Liver (tissue), 8 donors: ENCODE measurements at regions not wholly inside any gene's neighbourhood (a gene's known extent, or its start where the extent isn't known, plus 50 kb on each side); places are given as distances from the start of the nearest gene placed in this dataset.

Source experiments
- DNase-seq: peaks from one replicate; pipeline ENCODE4 v3.0.0-alpha.2; 2017; ENCODE audit warnings: low spot score
- H3K27ac ChIP-seq, 2 donors: one replicate each; pipeline ENCODE4 v1.7.0; 2013; ENCODE audit warnings: inconsistent platforms in 2 of 2, low read length in 2 of 2, control low read depth in 1 of 2, low read depth in 1 of 2, mild to moderate bottlenecking in 1 of 2
- H3K27me3 ChIP-seq, 4 donors: one replicate each; pipeline versions ENCODE4 v1.6.1 to v1.7.0; 2013; ENCODE audit warnings: low read length in 3 of 4, inconsistent platforms in 1 of 4, mild to moderate bottlenecking in 1 of 4, moderate library complexity in 1 of 4; ENCODE audit not compliant: control insufficient read depth in 4 of 4, insufficient read depth in 4 of 4
- H3K36me3 ChIP-seq, 4 donors: one replicate each; pipeline versions ENCODE4 v1.6.1 to v1.7.0; 2013; ENCODE audit warnings: low read length in 3 of 4, mild to moderate bottlenecking in 3 of 4, low read depth in 1 of 4, moderate library complexity in 1 of 4; ENCODE audit not compliant: control insufficient read depth in 4 of 4, insufficient read depth in 3 of 4
- H3K4me1 ChIP-seq, 4 donors: one replicate each; pipeline versions ENCODE4 v1.6.1 to v1.7.0; 2013; ENCODE audit warnings: low read length in 3 of 4, mild to moderate bottlenecking in 3 of 4, moderate library complexity in 1 of 4; ENCODE audit not compliant: control insufficient read depth in 4 of 4, insufficient read depth in 4 of 4
- H3K4me3 ChIP-seq, 3 donors: one replicate each; pipeline versions ENCODE4 v1.6.1 to v1.7.0; 2013; ENCODE audit warnings: low read length in 3 of 3, control low read depth in 1 of 3, low read depth in 1 of 3, mild to moderate bottlenecking in 1 of 3
- H3K9ac ChIP-seq, 2 donors: one replicate each; pipeline ENCODE4 v1.7.0; 2013; ENCODE audit warnings: low read length in 2 of 2, mild to moderate bottlenecking in 2 of 2, moderate library complexity in 2 of 2, control low read depth in 1 of 2, low read depth in 1 of 2
- H3K9me3 ChIP-seq, 4 donors: one replicate each; pipeline versions ENCODE4 v1.6.1 to v1.7.0; 2013; ENCODE audit warnings: low read length in 3 of 4; ENCODE audit not compliant: control insufficient read depth in 4 of 4
- EGR1 ChIP-seq, 2 donors: IDR thresholded peaks; 2 replicates each; pipeline ENCODE4 v1.6.1; 2016 to 2018; ENCODE audit warnings: antibody characterized with exemption in 2 of 2, low read depth in 2 of 2
- FOXA1 ChIP-seq: IDR thresholded peaks from 2 replicates; pipeline ENCODE4 v1.6.1; 2016; ENCODE audit warnings: antibody characterized with exemption
- FOXA2 ChIP-seq: IDR thresholded peaks from 2 replicates; pipeline ENCODE4 v1.6.1; 2016; ENCODE audit warnings: antibody characterized with exemption
- HNF4A ChIP-seq, 2 donors: conservative IDR thresholded peaks; 2 replicates each; pipeline ENCODE4 v1.6.1; 2016; ENCODE audit warnings: antibody characterized with exemption in 2 of 2, mild to moderate bottlenecking in 2 of 2
- HNF4G ChIP-seq: IDR thresholded peaks from 2 replicates; pipeline ENCODE4 v1.6.1; 2016; ENCODE audit warnings: antibody characterized with exemption
- JUND ChIP-seq, 2 donors: IDR thresholded peaks; 2 replicates each; pipeline ENCODE4 v1.6.1; 2016; ENCODE audit warnings: antibody characterized with exemption in 2 of 2
- NR2F2 ChIP-seq: IDR thresholded peaks from 2 replicates; pipeline ENCODE4 v1.6.1; 2016; ENCODE audit warnings: antibody characterized with exemption
- RAD21 ChIP-seq, 2 donors: IDR thresholded peaks; 2 replicates each; pipeline ENCODE4 v1.6.1; 2016; ENCODE audit warnings: antibody characterized with exemption in 2 of 2, mild to moderate bottlenecking in 2 of 2
- RXRA ChIP-seq, 2 donors: IDR thresholded peaks; 2 replicates each; pipeline ENCODE4 v1.6.1; 2017 to 2018; ENCODE audit warnings: antibody characterized with exemption in 2 of 2, mild to moderate bottlenecking in 1 of 2
- SP1 ChIP-seq: IDR thresholded peaks from 2 replicates; pipeline ENCODE4 v1.6.1; 2018; ENCODE audit warnings: antibody characterized with exemption, mild to moderate bottlenecking
- TAF1 ChIP-seq: conservative IDR thresholded peaks from 2 replicates; pipeline ENCODE4 v1.6.1; 2016; ENCODE audit warnings: antibody characterized with exemption, mild to moderate bottlenecking
- YY1 ChIP-seq: IDR thresholded peaks from 2 replicates; pipeline ENCODE4 v1.6.1; 2016; ENCODE audit warnings: antibody characterized with exemption, mild to moderate bottlenecking
- WGBS: extraction: QIAGEN DNeasy Blood & Tissue Kit; methylation state at CpG from one replicate; pipeline ENCODE4 v1.1.7; 2013; 5-methylcytosine and 5-hydroxymethylcytosine counted together
- TF ChIP-seq, protein P1 (sequence below): IDR thresholded peaks from 2 replicates; pipeline ENCODE4 v1.6.1; 2016; ENCODE audit warnings: antibody characterized with exemption
- TF ChIP-seq, protein P2 (sequence below): IDR thresholded peaks from 2 replicates; pipeline ENCODE4 v1.6.1; 2016; ENCODE audit warnings: antibody characterized with exemption, mild to moderate bottlenecking
- TF ChIP-seq, protein P3 (sequence below): IDR thresholded peaks from 2 replicates; pipeline ENCODE4 v1.6.1; 2016; ENCODE audit warnings: antibody characterized with exemption
- TF ChIP-seq, protein P4 (sequence below): fragments of 150-350 bp; IDR thresholded peaks from 2 replicates; pipeline ENCODE4 v1.5.1; 2017; ENCODE audit warnings: improper control_type of control experiment, low read depth, low read length; ENCODE audit not compliant: missing input control
- TF ChIP-seq, protein P5 (sequence below): IDR thresholded peaks from 2 replicates; pipeline ENCODE4 v1.6.1; 2016; ENCODE audit warnings: antibody characterized with exemption
- donor health status: healthy.
- donor health status: healthy.
- donor health status: healthy.
- donor health status: healthy.
- donor health status: healthy.

DNA sequence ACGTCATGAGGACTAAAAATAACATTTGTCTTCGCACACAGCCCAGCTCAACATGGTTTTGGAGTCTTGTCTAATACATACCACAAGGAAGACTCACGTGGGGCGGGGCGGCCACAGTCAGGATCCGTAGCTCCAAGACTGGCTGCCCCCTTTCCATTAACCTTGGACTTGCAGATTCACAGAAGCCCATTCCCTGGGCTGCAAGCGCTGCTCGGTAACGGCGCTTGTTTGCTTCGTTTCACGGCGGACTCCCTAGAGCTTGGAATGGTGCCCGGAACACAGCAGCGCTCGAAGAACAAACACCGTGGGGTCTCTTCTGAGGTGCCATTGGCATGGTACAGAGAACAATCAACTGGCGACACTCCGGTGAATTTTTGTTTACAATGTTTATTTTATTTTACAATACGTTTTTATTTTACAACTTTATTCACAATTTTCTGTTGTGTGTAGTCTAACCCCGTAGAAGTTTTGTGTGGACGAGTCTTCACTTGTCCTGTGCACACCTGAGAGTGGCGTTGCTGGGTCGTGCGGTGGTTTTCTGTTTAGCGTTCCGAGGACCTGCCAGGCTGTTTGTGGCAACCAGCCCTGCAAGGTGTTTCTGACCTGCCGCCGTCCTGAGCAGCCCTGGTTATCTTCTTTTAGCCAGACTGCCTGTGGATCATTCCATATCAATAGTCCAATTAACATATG is 126.5 kb downstream of the GALR1 start:
- H3K27me3 ChIP-seq, result no peaks in the 10 kb centered on the region
- H3K9ac ChIP-seq, result no peak overlapping the region
- 81% methylated on average over 29 of the region's 29 CpGs for WGBS
- no peak overlapping the region for H3K4me3 ChIP-seq
- peaks cover 0 to 4% (median 0%) of the 10 kb centered on the region in 4 donors for H3K9me3 ChIP-seq
- no peak for DNase-seq
- H3K4me1 ChIP-seq, result no peaks in the 10 kb centered on the region
- TF ChIP-seq TAF1 (no peak), JUND (IDR thresholded peaks at IDR 0.05) (no peak), FOXA1 (no peak), HNF4A (conservative IDR thresholded peaks at IDR 0.05) (no peak), SP1 (no peak), YY1 (no peak), FOXA2 (no peak), EGR1 (IDR thresholded peaks at IDR 0.05; ENCODE audit: low read depth in 2 of 2) (no peak), RAD21 (IDR thresholded peaks at IDR 0.05) (no peak), RXRA (IDR thresholded peaks at IDR 0.05) (no peak)
- TF ChIP-seq, protein P1, sequence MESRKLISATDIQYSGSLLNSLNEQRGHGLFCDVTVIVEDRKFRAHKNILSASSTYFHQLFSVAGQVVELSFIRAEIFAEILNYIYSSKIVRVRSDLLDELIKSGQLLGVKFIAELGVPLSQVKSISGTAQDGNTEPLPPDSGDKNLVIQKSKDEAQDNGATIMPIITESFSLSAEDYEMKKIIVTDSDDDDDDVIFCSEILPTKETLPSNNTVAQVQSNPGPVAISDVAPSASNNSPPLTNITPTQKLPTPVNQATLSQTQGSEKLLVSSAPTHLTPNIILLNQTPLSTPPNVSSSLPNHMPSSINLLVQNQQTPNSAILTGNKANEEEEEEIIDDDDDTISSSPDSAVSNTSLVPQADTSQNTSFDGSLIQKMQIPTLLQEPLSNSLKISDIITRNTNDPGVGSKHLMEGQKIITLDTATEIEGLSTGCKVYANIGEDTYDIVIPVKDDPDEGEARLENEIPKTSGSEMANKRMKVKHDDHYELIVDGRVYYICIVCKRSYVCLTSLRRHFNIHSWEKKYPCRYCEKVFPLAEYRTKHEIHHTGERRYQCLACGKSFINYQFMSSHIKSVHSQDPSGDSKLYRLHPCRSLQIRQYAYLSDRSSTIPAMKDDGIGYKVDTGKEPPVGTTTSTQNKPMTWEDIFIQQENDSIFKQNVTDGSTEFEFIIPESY, result no peak
- TF ChIP-seq, protein P2, sequence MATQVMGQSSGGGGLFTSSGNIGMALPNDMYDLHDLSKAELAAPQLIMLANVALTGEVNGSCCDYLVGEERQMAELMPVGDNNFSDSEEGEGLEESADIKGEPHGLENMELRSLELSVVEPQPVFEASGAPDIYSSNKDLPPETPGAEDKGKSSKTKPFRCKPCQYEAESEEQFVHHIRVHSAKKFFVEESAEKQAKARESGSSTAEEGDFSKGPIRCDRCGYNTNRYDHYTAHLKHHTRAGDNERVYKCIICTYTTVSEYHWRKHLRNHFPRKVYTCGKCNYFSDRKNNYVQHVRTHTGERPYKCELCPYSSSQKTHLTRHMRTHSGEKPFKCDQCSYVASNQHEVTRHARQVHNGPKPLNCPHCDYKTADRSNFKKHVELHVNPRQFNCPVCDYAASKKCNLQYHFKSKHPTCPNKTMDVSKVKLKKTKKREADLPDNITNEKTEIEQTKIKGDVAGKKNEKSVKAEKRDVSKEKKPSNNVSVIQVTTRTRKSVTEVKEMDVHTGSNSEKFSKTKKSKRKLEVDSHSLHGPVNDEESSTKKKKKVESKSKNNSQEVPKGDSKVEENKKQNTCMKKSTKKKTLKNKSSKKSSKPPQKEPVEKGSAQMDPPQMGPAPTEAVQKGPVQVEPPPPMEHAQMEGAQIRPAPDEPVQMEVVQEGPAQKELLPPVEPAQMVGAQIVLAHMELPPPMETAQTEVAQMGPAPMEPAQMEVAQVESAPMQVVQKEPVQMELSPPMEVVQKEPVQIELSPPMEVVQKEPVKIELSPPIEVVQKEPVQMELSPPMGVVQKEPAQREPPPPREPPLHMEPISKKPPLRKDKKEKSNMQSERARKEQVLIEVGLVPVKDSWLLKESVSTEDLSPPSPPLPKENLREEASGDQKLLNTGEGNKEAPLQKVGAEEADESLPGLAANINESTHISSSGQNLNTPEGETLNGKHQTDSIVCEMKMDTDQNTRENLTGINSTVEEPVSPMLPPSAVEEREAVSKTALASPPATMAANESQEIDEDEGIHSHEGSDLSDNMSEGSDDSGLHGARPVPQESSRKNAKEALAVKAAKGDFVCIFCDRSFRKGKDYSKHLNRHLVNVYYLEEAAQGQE, result no peak
- no peak overlapping the region for H3K27ac ChIP-seq
- H3K36me3 ChIP-seq, result no peaks in the 10 kb centered on the region

DNA sequence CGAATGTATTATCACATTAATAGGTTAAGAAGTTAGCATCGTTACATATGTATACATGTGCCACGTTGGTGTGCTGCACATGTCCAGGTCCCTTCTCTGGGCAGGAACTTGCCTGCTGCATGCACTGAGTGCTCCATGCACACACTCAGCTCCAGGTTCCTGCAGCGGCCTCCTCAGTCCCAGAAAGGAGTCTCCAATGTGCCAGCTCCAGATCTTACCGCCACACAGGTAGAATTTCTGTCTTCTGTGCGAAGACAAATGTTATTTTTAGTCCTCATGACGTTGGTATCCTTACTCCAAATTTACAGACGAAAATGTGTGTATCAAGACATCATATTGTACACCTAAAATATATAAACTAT is 127.1 kb downstream of the GALR1 start:
- TF ChIP-seq, protein P2, result no peak
- TF ChIP-seq FOXA1 (no peak), HNF4A (conservative IDR thresholded peaks at IDR 0.05) (no peak), JUND (IDR thresholded peaks at IDR 0.05) (no peak), YY1 (no peak), HNF4G (no peak), TAF1 (no peak), FOXA2 (no peak), SP1 (no peak), NR2F2 (no peak), RXRA (IDR thresholded peaks at IDR 0.05) (no peak), EGR1 (IDR thresholded peaks at IDR 0.05; ENCODE audit: low read depth in 2 of 2) (no peak)
- TF ChIP-seq, protein P3, sequence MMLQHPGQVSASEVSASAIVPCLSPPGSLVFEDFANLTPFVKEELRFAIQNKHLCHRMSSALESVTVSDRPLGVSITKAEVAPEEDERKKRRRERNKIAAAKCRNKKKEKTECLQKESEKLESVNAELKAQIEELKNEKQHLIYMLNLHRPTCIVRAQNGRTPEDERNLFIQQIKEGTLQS, result no peak
- TF ChIP-seq, protein P4, sequence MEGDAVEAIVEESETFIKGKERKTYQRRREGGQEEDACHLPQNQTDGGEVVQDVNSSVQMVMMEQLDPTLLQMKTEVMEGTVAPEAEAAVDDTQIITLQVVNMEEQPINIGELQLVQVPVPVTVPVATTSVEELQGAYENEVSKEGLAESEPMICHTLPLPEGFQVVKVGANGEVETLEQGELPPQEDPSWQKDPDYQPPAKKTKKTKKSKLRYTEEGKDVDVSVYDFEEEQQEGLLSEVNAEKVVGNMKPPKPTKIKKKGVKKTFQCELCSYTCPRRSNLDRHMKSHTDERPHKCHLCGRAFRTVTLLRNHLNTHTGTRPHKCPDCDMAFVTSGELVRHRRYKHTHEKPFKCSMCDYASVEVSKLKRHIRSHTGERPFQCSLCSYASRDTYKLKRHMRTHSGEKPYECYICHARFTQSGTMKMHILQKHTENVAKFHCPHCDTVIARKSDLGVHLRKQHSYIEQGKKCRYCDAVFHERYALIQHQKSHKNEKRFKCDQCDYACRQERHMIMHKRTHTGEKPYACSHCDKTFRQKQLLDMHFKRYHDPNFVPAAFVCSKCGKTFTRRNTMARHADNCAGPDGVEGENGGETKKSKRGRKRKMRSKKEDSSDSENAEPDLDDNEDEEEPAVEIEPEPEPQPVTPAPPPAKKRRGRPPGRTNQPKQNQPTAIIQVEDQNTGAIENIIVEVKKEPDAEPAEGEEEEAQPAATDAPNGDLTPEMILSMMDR, result no peak
- TF ChIP-seq, protein P5, sequence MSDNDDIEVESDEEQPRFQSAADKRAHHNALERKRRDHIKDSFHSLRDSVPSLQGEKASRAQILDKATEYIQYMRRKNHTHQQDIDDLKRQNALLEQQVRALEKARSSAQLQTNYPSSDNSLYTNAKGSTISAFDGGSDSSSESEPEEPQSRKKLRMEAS, result no peak
- H3K27ac ChIP-seq, result no peak overlapping the region
- 68% methylated on average over 8 of the region's 8 CpGs for WGBS
- no peak overlapping the region for H3K4me3 ChIP-seq
- H3K4me1 ChIP-seq, result no peaks in the 10 kb centered on the region
- no peaks in the 10 kb centered on the region for H3K36me3 ChIP-seq
- DNase-seq, result no peak
- H3K27me3 ChIP-seq, result no peaks in the 10 kb centered on the region
- H3K9me3 ChIP-seq, result peaks cover 0 to 2% (median 0%) of the 10 kb centered on the region in 4 donors
- H3K9ac ChIP-seq, result no peak overlapping the region
